ENCODE measurements at regions not wholly inside any gene's neighbourhood (a gene's known extent, or its start where the extent isn't known, plus 50 kb on each side); places are given as distances from the start of the nearest gene placed in this dataset.

DNA sequence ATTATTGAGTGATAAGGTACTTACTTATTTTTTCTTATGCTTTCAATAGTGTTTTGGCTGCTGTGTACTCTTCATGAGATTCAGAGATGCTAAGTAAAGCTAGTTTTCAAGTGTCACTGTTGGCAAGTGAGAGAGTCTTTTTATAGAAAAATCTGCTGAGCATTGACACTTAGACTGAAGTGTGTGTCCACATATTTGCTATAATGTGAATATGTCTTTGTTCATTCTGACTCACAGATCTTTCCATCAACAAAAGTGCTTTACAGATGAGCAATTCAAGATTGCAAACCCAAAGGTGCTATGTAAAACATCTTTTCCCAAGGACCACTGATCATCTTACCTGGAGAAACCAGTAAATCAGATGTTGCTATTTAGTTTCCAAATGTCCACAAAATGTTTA, 410.6 kb upstream of the FIGN start:
- TF ChIP-seq, protein P1, sequence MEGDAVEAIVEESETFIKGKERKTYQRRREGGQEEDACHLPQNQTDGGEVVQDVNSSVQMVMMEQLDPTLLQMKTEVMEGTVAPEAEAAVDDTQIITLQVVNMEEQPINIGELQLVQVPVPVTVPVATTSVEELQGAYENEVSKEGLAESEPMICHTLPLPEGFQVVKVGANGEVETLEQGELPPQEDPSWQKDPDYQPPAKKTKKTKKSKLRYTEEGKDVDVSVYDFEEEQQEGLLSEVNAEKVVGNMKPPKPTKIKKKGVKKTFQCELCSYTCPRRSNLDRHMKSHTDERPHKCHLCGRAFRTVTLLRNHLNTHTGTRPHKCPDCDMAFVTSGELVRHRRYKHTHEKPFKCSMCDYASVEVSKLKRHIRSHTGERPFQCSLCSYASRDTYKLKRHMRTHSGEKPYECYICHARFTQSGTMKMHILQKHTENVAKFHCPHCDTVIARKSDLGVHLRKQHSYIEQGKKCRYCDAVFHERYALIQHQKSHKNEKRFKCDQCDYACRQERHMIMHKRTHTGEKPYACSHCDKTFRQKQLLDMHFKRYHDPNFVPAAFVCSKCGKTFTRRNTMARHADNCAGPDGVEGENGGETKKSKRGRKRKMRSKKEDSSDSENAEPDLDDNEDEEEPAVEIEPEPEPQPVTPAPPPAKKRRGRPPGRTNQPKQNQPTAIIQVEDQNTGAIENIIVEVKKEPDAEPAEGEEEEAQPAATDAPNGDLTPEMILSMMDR (optimal IDR thresholded peaks at IDR 0.05 in 1 of 3, IDR thresholded peaks at IDR 0.05 in 1 of 3, conservative IDR thresholded peaks at IDR 0.05 in 1 of 3; ENCODE audit: extremely low read depth in 1 of 3, insufficient read depth in 2 of 3, low read length in 3 of 3), result no peak
- no peak for TF ChIP-seq EZH2 (IDR thresholded peaks at IDR 0.05; ENCODE audit: low read length)
